Endothelial cell of umbilical vein (primary cell): ENCODE measurements at regions not wholly inside any gene's neighbourhood (a gene's known extent, or its start where the extent isn't known, plus 50 kb on each side); places are given as distances from the start of the nearest gene placed in this dataset.
"Not testable (repeated sequence)": the region's sequence is repeated elsewhere in the genome, so short reads cannot be mapped to it uniquely, and the experiment has no call there.

Experiments used
- EZH2 ChIP-seq: IDR thresholded peaks from 2 replicates; pipeline ENCODE4 v1.6.1; 2012; ENCODE audit warnings: borderline replicate concordance, low read depth, mild to moderate bottlenecking, moderate library complexity, low read length, inconsistent platforms; ENCODE audit not compliant: severe bottlenecking
- POLR2A ChIP-seq: IDR thresholded peaks from 2 replicates; pipeline ENCODE4 v1.6.1; 2012; ENCODE audit warnings: low read depth, mild to moderate bottlenecking, control low read depth, low read length
- POLR2AphosphoS5 ChIP-seq: IDR thresholded peaks from 2 replicates; pipeline ENCODE4 v1.6.1; 2012; ENCODE audit warnings: low read depth, mild to moderate bottlenecking, control low read depth, low read length, moderate library complexity; ENCODE audit not compliant: insufficient read depth
- TF ChIP-seq, protein P1 (sequence below), 2 donors: IDR thresholded peaks; 1 replicate in 1 of 2; 2 replicates in 1 of 2; pipeline ENCODE4 v1.5.1; 2011; ENCODE audit warnings: low read length in 2 of 2, mild to moderate bottlenecking in 2 of 2, moderate library complexity in 2 of 2, control low read depth in 1 of 2, inconsistent platforms in 1 of 2, low read depth in 1 of 2; ENCODE audit not compliant: insufficient read depth in 1 of 2; ENCODE audit errors: extremely low read depth in 1 of 2
- TF ChIP-seq, protein P2 (sequence below): IDR thresholded peaks from 2 replicates; pipeline ENCODE4 v1.6.1; 2011; ENCODE audit not compliant: insufficient read depth, insufficient read length

GRCh38 chr16:17005963-17006362 lies 464.8 kb downstream of the XYLT1 start:
- TF ChIP-seq, protein P1, sequence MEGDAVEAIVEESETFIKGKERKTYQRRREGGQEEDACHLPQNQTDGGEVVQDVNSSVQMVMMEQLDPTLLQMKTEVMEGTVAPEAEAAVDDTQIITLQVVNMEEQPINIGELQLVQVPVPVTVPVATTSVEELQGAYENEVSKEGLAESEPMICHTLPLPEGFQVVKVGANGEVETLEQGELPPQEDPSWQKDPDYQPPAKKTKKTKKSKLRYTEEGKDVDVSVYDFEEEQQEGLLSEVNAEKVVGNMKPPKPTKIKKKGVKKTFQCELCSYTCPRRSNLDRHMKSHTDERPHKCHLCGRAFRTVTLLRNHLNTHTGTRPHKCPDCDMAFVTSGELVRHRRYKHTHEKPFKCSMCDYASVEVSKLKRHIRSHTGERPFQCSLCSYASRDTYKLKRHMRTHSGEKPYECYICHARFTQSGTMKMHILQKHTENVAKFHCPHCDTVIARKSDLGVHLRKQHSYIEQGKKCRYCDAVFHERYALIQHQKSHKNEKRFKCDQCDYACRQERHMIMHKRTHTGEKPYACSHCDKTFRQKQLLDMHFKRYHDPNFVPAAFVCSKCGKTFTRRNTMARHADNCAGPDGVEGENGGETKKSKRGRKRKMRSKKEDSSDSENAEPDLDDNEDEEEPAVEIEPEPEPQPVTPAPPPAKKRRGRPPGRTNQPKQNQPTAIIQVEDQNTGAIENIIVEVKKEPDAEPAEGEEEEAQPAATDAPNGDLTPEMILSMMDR (IDR thresholded peaks at IDR 0.05; ENCODE audit: extremely low read depth in 1 of 2, insufficient read depth in 1 of 2, low read depth in 1 of 2, low read length in 2 of 2): not testable (repeated sequence)
- TF ChIP-seq POLR2A, POLR2AphosphoS5, EZH2: not testable (repeated sequence)
- TF ChIP-seq, protein P2, sequence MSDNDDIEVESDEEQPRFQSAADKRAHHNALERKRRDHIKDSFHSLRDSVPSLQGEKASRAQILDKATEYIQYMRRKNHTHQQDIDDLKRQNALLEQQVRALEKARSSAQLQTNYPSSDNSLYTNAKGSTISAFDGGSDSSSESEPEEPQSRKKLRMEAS: not testable (repeated sequence)
